Nephron (organoid): ENCODE measurements at regions not wholly inside any gene's neighbourhood (a gene's known extent, or its start where the extent isn't known, plus 50 kb on each side); places are given as distances from the start of the nearest gene placed in this dataset.
A peak's percentile ranks its signal among the peaks of the same experiment; 100 is the strongest.

Experiments
- H3K27ac Mint-ChIP-seq, 3 experiments: 2 replicates each; pipeline ENCODE4 v1.8.0; 2020; ENCODE audit warnings: mixed read lengths in 3 of 3, mild to moderate bottlenecking in 2 of 3, moderate library complexity in 1 of 3
- H3K27me3 Mint-ChIP-seq: 2 replicates; pipeline ENCODE4 v1.8.0; 2021; ENCODE audit warnings: low read depth, mild to moderate bottlenecking, moderate library complexity, mixed read lengths
- H3K36me3 Mint-ChIP-seq: 2 replicates; pipeline ENCODE4 v1.8.0; 2020; ENCODE audit warnings: low read depth, mixed read lengths
- H3K4me1 Mint-ChIP-seq: 2 replicates; pipeline ENCODE4 v1.8.0; 2020; ENCODE audit warnings: mixed read lengths
- H3K4me3 Mint-ChIP-seq, 3 experiments: 2 replicates each; pipeline ENCODE4 v1.8.0; 2020; ENCODE audit warnings: mild to moderate bottlenecking in 3 of 3, mixed read lengths in 3 of 3, moderate library complexity in 2 of 3
- H3K9me3 Mint-ChIP-seq: 2 replicates; pipeline ENCODE4 v1.8.0; 2020; ENCODE audit warnings: mixed read lengths
- CTCF ChIP-seq, 3 experiments: fragments of 200-600 bp; sonication (generic); IDR thresholded peaks; one replicate each; pipeline ENCODE4 v1.5.0; 2021; ENCODE audit warnings: antibody characterized with exemption in 3 of 3; ENCODE audit not compliant: unreplicated experiment in 3 of 3

- Mint-ChIP-seq H3K27me3 (peaks cover 8% of the 10 kb centered on the region), H3K27ac (peak overlapping the region in 1 of 3 experiments; percentile 38), H3K9me3 (peaks cover 10% of the 10 kb centered on the region), H3K4me3 (no peak overlapping the region), H3K36me3 (no peaks in the 10 kb centered on the region), H3K4me1 (peaks cover 16% of the 10 kb centered on the region)
- TF ChIP-seq CTCF (IDR thresholded peaks at IDR 0.05; ENCODE audit: unreplicated experiment in 3 of 3): no peak
These were observed 51.2 kb upstream of the ABCC4 start for GRCh38 chr13:95352486-95352885.

GRCh38 chr13:95354156-95354555, 52.9 kb upstream of the ABCC4 start:
- Mint-ChIP-seq H3K4me1 (peaks cover 16% of the 10 kb centered on the region), H3K9me3 (peaks cover 12% of the 10 kb centered on the region), H3K4me3 (no peak overlapping the region), H3K27me3 (peaks cover 8% of the 10 kb centered on the region), H3K27ac (peak overlapping the region; percentile 64 to 91 (median 70)), H3K36me3 (no peaks in the 10 kb centered on the region)
- no peak for TF ChIP-seq CTCF (IDR thresholded peaks at IDR 0.05; ENCODE audit: unreplicated experiment in 3 of 3)

GRCh38 chr13:95354680-95355487, 53.6 kb upstream of the ABCC4 start:
- H3K4me1 Mint-ChIP-seq: peaks cover 16% of the 10 kb centered on the region
- no peak for TF ChIP-seq CTCF (IDR thresholded peaks at IDR 0.05; ENCODE audit: unreplicated experiment in 3 of 3)

GRCh38 chr13:95355494-95355893, 54.2 kb upstream of the ABCC4 start:
- peak overlapping the region in 1 of 3 experiments; percentile 2 for H3K4me3 Mint-ChIP-seq
- H3K36me3 Mint-ChIP-seq: no peaks in the 10 kb centered on the region
- H3K9me3 Mint-ChIP-seq: peaks cover 10% of the 10 kb centered on the region
- TF ChIP-seq CTCF (IDR thresholded peaks at IDR 0.05; ENCODE audit: unreplicated experiment in 3 of 3): no peak
- H3K27ac Mint-ChIP-seq: peak overlapping the region; percentile 64 to 91 (median 70)
- peaks cover 18% of the 10 kb centered on the region for H3K4me1 Mint-ChIP-seq
- H3K27me3 Mint-ChIP-seq: peaks cover 8% of the 10 kb centered on the region

More at GRCh38 chr13:95354680-95355487, 53.6 kb upstream of the ABCC4 start:
- Mint-ChIP-seq H3K27ac (peak overlapping the region; percentile 64 to 91 (median 70)), H3K9me3 (peaks cover 10% of the 10 kb centered on the region), H3K4me3 (no peak overlapping the region), H3K36me3 (no peaks in the 10 kb centered on the region), H3K27me3 (peaks cover 8% of the 10 kb centered on the region)

GRCh38 chr13:95356916-95357315, 55.7 kb upstream of the ABCC4 start:
- Mint-ChIP-seq H3K9me3 (peaks cover 6% of the 10 kb centered on the region), H3K4me1 (peaks cover 20% of the 10 kb centered on the region), H3K27me3 (peaks cover 8% of the 10 kb centered on the region), H3K27ac (no peak overlapping the region), H3K36me3 (no peaks in the 10 kb centered on the region), H3K4me3 (no peak overlapping the region)
- TF ChIP-seq CTCF (IDR thresholded peaks at IDR 0.05; ENCODE audit: unreplicated experiment in 3 of 3): no peak

GRCh38 chr13:95357875-95358274, 56.6 kb upstream of the ABCC4 start:
- Mint-ChIP-seq H3K4me1 (peaks cover 20% of the 10 kb centered on the region), H3K9me3 (peaks cover 6% of the 10 kb centered on the region)

More at GRCh38 chr13:95357875-95358274, 56.6 kb upstream of the ABCC4 start:
- no peaks in the 10 kb centered on the region for H3K36me3 Mint-ChIP-seq
- H3K27me3 Mint-ChIP-seq: peaks cover 8% of the 10 kb centered on the region
- no peak overlapping the region for H3K4me3 Mint-ChIP-seq
- TF ChIP-seq CTCF (IDR thresholded peaks at IDR 0.05; ENCODE audit: unreplicated experiment in 3 of 3): no peak
- H3K27ac Mint-ChIP-seq: peak overlapping the region in 1 of 3 experiments; percentile 23
